BJ (cell line): ENCODE measurements at regions not wholly inside any gene's neighbourhood (a gene's known extent, or its start where the extent isn't known, plus 50 kb on each side); places are given as distances from the start of the nearest gene placed in this dataset.

Experiments used
- CTCF ChIA-PET: fragments of 350-600 bp; formaldehyde crosslinking; extraction: SDS; loops from one replicate; lab custom pipeline; 2021; ENCODE audit warnings: antibody characterized with exemption, inconsistent platforms; lab: Yijun Ruan, JAX
- POLR2A ChIA-PET: fragments of 300-600 bp; sonication (Branson Sonifier 250); formaldehyde crosslinking; extraction: SDS; loops from one replicate; lab custom pipeline; 2021; ENCODE audit warnings: antibody characterized with exemption; lab: Charles Lee
- DNase-seq: peaks from one replicate; pipeline ENCODE4 v3.0.0-alpha.2; 2011; ENCODE audit warnings: low read depth
- H3K27me3 ChIP-seq: 2 replicates; pipeline ENCODE4 v1.6.0; 2011; ENCODE audit warnings: low read length; ENCODE audit not compliant: control insufficient read depth, insufficient read depth
- H3K36me3 ChIP-seq: 2 replicates; pipeline ENCODE4 v1.5.1; 2011; ENCODE audit warnings: low read length; ENCODE audit not compliant: control insufficient read depth, insufficient read depth
- H3K4me3 ChIP-seq: 2 replicates; pipeline ENCODE4 v1.5.1; 2011; ENCODE audit warnings: low read depth, mild to moderate bottlenecking, control low read depth, low read length
- CTCF ChIP-seq: IDR thresholded peaks from 2 replicates; pipeline ENCODE4 v1.5.1; 2011; ENCODE audit warnings: low read depth, mild to moderate bottlenecking, control low read depth, inconsistent platforms, low read length, moderate library complexity; ENCODE audit not compliant: insufficient read depth

GRCh38 chr7:21066221-21066620 lies 279.5 kb upstream of the SP8 start:
- POLR2A ChIA-PET, result no interaction called here
- CTCF ChIA-PET, result no interaction called here
- no peaks in the 10 kb centered on the region for H3K36me3 ChIP-seq
- no peak overlapping the region for H3K4me3 ChIP-seq
- no peak for TF ChIP-seq CTCF
- H3K27me3 ChIP-seq, result no peaks in the 10 kb centered on the region
- no peak for DNase-seq

- ChIA-PET CTCF (no interaction called here), POLR2A (no interaction called here)
- H3K36me3 ChIP-seq, result no peaks in the 10 kb centered on the region
- no peak for TF ChIP-seq CTCF
- no peak for DNase-seq
- H3K27me3 ChIP-seq, result no peaks in the 10 kb centered on the region
- H3K4me3 ChIP-seq, result no peak overlapping the region
These were observed 280.5 kb upstream of the SP8 start for GRCh38 chr7:21067216-21067615.

GRCh38 chr7:21070571-21071090 lies 283.9 kb upstream of the SP8 start:
- Histone ChIP-seq H3K27me3 (no peaks in the 10 kb centered on the region), H3K36me3 (no peaks in the 10 kb centered on the region), H3K4me3 (no peak overlapping the region)
- DNase-seq, result no peak
- ChIA-PET CTCF (interaction anchor here (0.5 kb wide), 1 partner anchor 298 kb away, joined by 3 read pairs; no protein-coding TSS in a partner anchor), POLR2A (no interaction called here)
- no peak for TF ChIP-seq CTCF

GRCh38 chr7:21071561-21072501 lies 285.1 kb upstream of the SP8 start:
- POLR2A ChIA-PET, result no interaction called here

More at GRCh38 chr7:21071561-21072501, 285.1 kb upstream of the SP8 start:
- H3K4me3 ChIP-seq, result no peak overlapping the region
- CTCF ChIA-PET, result no interaction called here
- H3K36me3 ChIP-seq, result no peaks in the 10 kb centered on the region
- TF ChIP-seq CTCF, result no peak
- DNase-seq, result no peak
- H3K27me3 ChIP-seq, result no peaks in the 10 kb centered on the region
